ENCODE measurements at regions not wholly inside any gene's neighbourhood (a gene's known extent, or its start where the extent isn't known, plus 50 kb on each side); places are given as distances from the start of the nearest gene placed in this dataset.

DNA sequence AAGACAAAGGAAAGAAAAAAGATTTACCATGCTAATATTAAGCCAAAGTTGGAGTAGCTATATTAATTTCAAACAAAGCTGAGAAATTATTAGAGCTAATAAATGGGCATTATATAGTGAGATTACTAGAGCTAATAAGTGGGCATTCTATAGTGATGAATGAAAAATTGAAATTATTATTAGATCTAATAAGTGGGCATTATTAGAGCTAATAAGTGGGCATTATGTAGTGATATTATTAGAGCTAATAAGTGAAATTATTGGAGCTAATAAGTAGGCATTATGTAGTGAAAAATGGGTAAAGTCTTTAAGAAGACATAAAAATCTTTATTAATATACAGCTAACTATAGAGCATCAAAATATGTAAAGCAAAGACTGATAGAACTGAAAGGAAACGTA is 745.7 kb downstream of the TRIB2 start:
- Histone ChIP-seq H4K20me1 (ENCODE audit: control insufficient read depth, insufficient read depth, insufficient read length) (no peaks in the 10 kb centered on the region), H2BK5ac (ENCODE audit: insufficient read length, low read length) (no peak overlapping the region), H4K91ac (ENCODE audit: insufficient read length, low read depth, low read length) (no peak overlapping the region), H3K27ac (ENCODE audit: insufficient read length, low read depth, low read length) (no peak overlapping the region), H3K56ac (ENCODE audit: insufficient read length, low read depth, low read length) (no peak overlapping the region), H3K9ac (ENCODE audit: extremely low read depth, insufficient read length, low read length) (no peak overlapping the region), H2BK15ac (ENCODE audit: low read depth, low read length) (no peak overlapping the region), H2AK5ac (ENCODE audit: insufficient read length, low read length) (no peak overlapping the region), H2BK12ac (ENCODE audit: insufficient read length, low read depth, low read length) (no peak overlapping the region), H3K79me1 (ENCODE audit: insufficient read depth, low read depth, low read length, poor library complexity, severe bottlenecking) (no peaks in the 10 kb centered on the region), H3K27me3 (ENCODE audit: insufficient read depth, low read length) (no peaks in the 10 kb centered on the region), H3K23ac (ENCODE audit: insufficient read length, low read depth, low read length) (no peak overlapping the region), H4K5ac (ENCODE audit: insufficient read length, low read depth, low read length) (no peak overlapping the region), H3K4me2 (ENCODE audit: insufficient read depth, insufficient read length, low read length) (no peak overlapping the region), H3K79me2 (ENCODE audit: insufficient read depth, low read length) (no peaks in the 10 kb centered on the region), H4K8ac (replicated peaks; ENCODE audit: insufficient read length, low read depth, low read length) (no peak overlapping the region), H2BK120ac (ENCODE audit: low read depth, low read length, poor library complexity, severe bottlenecking) (no peak overlapping the region), H3K4ac (ENCODE audit: low read depth, low read length) (no peak overlapping the region), H3K14ac (ENCODE audit: insufficient read depth, low read length) (no peak overlapping the region), H3T11ph (ENCODE audit: low read length) (no peak overlapping the region), H2AFZ (ENCODE audit: low read length) (no peak overlapping the region), H3K4me1 (ENCODE audit: insufficient read depth, low read length) (no peaks in the 10 kb centered on the region), H3K23me2 (ENCODE audit: insufficient read length, low read depth, low read length, poor library complexity, severe bottlenecking) (no peaks in the 10 kb centered on the region), H2BK20ac (ENCODE audit: low read depth, low read length, poor library complexity, severe bottlenecking) (no peak overlapping the region), H3K18ac (ENCODE audit: insufficient read length, low read depth, low read length) (no peak overlapping the region), H3K9me3 (ENCODE audit: control insufficient read depth, low read depth, low read length) (no peaks in the 10 kb centered on the region)
- H3K4me3 Mint-ChIP-seq = no peak overlapping the region
- no peaks in the 10 kb centered on the region for H3K36me3 Mint-ChIP-seq (ENCODE audit: insufficient read depth in 1 of 3, low read depth in 3 of 3)
- no peak overlapping the region for H3K27ac Mint-ChIP-seq
- H3K9me3 Mint-ChIP-seq = no peaks in the 10 kb centered on the region; a peak in 1 of 5 replicates
- no peaks in the 10 kb centered on the region; the same call in 1 of the 2 replicates for H3K27me3 Mint-ChIP-seq (ENCODE audit: low read depth)
- DNase-seq = no peak
- no peaks in the 10 kb centered on the region for H3K4me1 Mint-ChIP-seq
- TF ChIP-seq, protein P1, sequence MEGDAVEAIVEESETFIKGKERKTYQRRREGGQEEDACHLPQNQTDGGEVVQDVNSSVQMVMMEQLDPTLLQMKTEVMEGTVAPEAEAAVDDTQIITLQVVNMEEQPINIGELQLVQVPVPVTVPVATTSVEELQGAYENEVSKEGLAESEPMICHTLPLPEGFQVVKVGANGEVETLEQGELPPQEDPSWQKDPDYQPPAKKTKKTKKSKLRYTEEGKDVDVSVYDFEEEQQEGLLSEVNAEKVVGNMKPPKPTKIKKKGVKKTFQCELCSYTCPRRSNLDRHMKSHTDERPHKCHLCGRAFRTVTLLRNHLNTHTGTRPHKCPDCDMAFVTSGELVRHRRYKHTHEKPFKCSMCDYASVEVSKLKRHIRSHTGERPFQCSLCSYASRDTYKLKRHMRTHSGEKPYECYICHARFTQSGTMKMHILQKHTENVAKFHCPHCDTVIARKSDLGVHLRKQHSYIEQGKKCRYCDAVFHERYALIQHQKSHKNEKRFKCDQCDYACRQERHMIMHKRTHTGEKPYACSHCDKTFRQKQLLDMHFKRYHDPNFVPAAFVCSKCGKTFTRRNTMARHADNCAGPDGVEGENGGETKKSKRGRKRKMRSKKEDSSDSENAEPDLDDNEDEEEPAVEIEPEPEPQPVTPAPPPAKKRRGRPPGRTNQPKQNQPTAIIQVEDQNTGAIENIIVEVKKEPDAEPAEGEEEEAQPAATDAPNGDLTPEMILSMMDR (conservative IDR thresholded peaks at IDR 0.05) = no peak
- WGBS (ENCODE audit: extremely low coverage, insufficient read length, low lambda C conversion rate) = no CpG with 5 or more reads among the region's 1 CpG
